ENCODE measurements at regions not wholly inside any gene's neighbourhood (a gene's known extent, or its start where the extent isn't known, plus 50 kb on each side); places are given as distances from the start of the nearest gene placed in this dataset.

DNA sequence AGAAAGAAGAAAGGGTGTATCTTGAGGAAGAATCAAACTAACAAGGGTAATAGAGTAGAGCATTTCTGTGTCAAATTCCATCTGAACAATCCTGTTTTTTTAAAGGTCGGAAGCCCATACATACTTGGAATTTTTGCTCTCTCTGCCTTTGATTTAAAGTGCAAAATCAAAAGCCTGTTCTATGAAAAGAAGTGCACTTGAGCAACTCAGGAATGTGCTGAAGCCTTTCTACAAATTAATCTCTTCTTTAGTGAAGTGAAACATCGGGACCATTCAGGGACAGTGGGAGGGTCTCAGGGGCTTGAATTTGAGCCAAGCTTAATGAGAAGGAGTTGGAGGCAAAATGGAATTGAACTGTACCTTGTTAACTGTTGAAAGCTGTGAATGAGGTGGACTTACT is 1008.5 kb upstream of the LCORL start:
- intact Hi-C loops (cut with micrococcal nuclease; ENCODE audit: unreplicated experiment): no loop called here
- no peak for TF ChIP-seq EZH2 (IDR thresholded peaks at IDR 0.05; ENCODE audit: borderline replicate concordance, low read depth, low read length, poor library complexity, severe bottlenecking)
- TF ChIP-seq, protein P1, sequence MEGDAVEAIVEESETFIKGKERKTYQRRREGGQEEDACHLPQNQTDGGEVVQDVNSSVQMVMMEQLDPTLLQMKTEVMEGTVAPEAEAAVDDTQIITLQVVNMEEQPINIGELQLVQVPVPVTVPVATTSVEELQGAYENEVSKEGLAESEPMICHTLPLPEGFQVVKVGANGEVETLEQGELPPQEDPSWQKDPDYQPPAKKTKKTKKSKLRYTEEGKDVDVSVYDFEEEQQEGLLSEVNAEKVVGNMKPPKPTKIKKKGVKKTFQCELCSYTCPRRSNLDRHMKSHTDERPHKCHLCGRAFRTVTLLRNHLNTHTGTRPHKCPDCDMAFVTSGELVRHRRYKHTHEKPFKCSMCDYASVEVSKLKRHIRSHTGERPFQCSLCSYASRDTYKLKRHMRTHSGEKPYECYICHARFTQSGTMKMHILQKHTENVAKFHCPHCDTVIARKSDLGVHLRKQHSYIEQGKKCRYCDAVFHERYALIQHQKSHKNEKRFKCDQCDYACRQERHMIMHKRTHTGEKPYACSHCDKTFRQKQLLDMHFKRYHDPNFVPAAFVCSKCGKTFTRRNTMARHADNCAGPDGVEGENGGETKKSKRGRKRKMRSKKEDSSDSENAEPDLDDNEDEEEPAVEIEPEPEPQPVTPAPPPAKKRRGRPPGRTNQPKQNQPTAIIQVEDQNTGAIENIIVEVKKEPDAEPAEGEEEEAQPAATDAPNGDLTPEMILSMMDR (conservative IDR thresholded peaks at IDR 0.05; ENCODE audit: low read depth, low read length): no peak
- no peaks in the 10 kb centered on the region for H3K27me3 ChIP-seq (replicated peaks; ENCODE audit: insufficient read depth, low read depth, low read length, poor library complexity)
- ChIA-PET POLR2A (ENCODE audit: low non-redundant PET) (no interaction called here), CTCF (no interaction called here)
- H3K27ac ChIP-seq (ENCODE audit: low read depth, low read length, poor library complexity, severe bottlenecking): no peak overlapping the region
- no peaks in the 10 kb centered on the region for H3K36me3 ChIP-seq (ENCODE audit: insufficient read depth, low read length, poor library complexity, severe bottlenecking)
- H3K4me1 ChIP-seq (ENCODE audit: insufficient read depth, low read length, poor library complexity, severe bottlenecking): no peaks in the 10 kb centered on the region
- BruUV-seq (replicated peaks): no TSS peak
- no peaks in the 10 kb centered on the region for H3K9me3 ChIP-seq (ENCODE audit: low read depth, low read length, poor library complexity, severe bottlenecking)
- DNase-seq (ENCODE audit: low spot score): no peak
- no peak overlapping the region for H3K4me3 ChIP-seq (ENCODE audit: low read depth, low read length, poor library complexity, severe bottlenecking)

DNA sequence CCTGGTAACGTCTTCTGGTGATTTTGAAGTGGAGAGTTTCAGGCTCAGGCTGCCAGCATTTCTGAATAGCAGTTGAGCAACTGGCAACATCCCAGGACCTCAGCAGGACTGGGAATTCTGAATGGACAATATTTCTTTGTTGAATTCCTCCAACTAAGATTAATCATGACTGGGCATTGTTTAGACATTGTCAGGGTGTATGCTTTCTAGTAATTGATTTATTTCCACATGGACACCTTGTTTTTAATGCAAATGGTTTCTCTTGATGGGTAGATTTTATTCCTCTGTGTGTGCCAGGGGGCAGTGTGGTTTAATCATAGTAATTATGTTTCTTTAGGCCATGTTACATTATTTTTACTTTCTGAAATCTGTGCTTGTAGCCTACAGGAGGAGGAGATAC is 1004.7 kb upstream of the LCORL start:
- Histone ChIP-seq H3K27me3 (replicated peaks; ENCODE audit: insufficient read depth, low read depth, low read length, poor library complexity) (no peaks in the 10 kb centered on the region), H3K9me3 (ENCODE audit: low read depth, low read length, poor library complexity, severe bottlenecking) (no peaks in the 10 kb centered on the region), H3K36me3 (ENCODE audit: insufficient read depth, low read length, poor library complexity, severe bottlenecking) (no peaks in the 10 kb centered on the region), H3K4me3 (ENCODE audit: low read depth, low read length, poor library complexity, severe bottlenecking) (no peak overlapping the region), H3K27ac (ENCODE audit: low read depth, low read length, poor library complexity, severe bottlenecking) (no peak overlapping the region), H3K4me1 (ENCODE audit: insufficient read depth, low read length, poor library complexity, severe bottlenecking) (no peaks in the 10 kb centered on the region)
- CTCF ChIA-PET: no interaction called here
- no TSS peak for BruUV-seq (replicated peaks)
- POLR2A ChIA-PET (ENCODE audit: low non-redundant PET): no interaction called here
- TF ChIP-seq, protein P1 (conservative IDR thresholded peaks at IDR 0.05; ENCODE audit: low read depth, low read length): peak; percentile 23; the same call in 1 of the 2 replicates
- TF ChIP-seq EZH2 (IDR thresholded peaks at IDR 0.05; ENCODE audit: borderline replicate concordance, low read depth, low read length, poor library complexity, severe bottlenecking): no peak
- DNase-seq (ENCODE audit: low spot score): no peak
- intact Hi-C loops (cut with micrococcal nuclease; ENCODE audit: unreplicated experiment): no loop called here

DNA sequence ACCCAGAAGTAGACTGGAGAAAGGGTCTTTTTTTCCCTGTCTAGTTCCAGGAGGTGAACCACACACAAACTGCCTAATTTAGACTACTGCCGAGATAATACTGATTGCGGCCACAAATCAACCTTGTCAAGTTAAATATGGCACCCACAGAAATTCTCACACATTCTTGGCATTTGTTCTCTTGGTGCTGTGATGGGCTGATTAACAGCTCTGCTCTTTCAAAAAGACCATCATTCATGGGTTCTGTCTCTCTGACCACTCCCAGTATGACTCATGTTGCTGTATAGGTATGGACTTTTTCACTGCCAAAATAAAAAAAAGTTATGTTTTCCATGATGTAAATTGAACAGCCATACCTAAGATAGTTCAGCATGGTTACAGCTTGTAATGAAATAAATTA is 1003.5 kb upstream of the LCORL start:
- H3K27me3 ChIP-seq (replicated peaks; ENCODE audit: insufficient read depth, low read depth, low read length, poor library complexity): no peaks in the 10 kb centered on the region
- ChIA-PET CTCF (no interaction called here), POLR2A (ENCODE audit: low non-redundant PET) (no interaction called here)
- H3K9me3 ChIP-seq (ENCODE audit: low read depth, low read length, poor library complexity, severe bottlenecking): no peaks in the 10 kb centered on the region
- intact Hi-C loops (cut with micrococcal nuclease; ENCODE audit: unreplicated experiment): no loop called here
- H3K36me3 ChIP-seq (ENCODE audit: insufficient read depth, low read length, poor library complexity, severe bottlenecking): no peaks in the 10 kb centered on the region
- DNase-seq (ENCODE audit: low spot score): no peak
- BruUV-seq (replicated peaks): no TSS peak
- H3K4me1 ChIP-seq (ENCODE audit: insufficient read depth, low read length, poor library complexity, severe bottlenecking): no peaks in the 10 kb centered on the region
- TF ChIP-seq, protein P1 (conservative IDR thresholded peaks at IDR 0.05; ENCODE audit: low read depth, low read length): no peak
- no peak for TF ChIP-seq EZH2 (IDR thresholded peaks at IDR 0.05; ENCODE audit: borderline replicate concordance, low read depth, low read length, poor library complexity, severe bottlenecking)
- no peak overlapping the region for H3K4me3 ChIP-seq (ENCODE audit: low read depth, low read length, poor library complexity, severe bottlenecking)
- H3K27ac ChIP-seq (ENCODE audit: low read depth, low read length, poor library complexity, severe bottlenecking): no peak overlapping the region
